GM23338 (cell line): ENCODE measurements at regions not wholly inside any gene's neighbourhood (a gene's known extent, or its start where the extent isn't known, plus 50 kb on each side); places are given as distances from the start of the nearest gene placed in this dataset.

Experiments used
- EZH2 ChIP-seq: fragments of 200-600 bp; sonication (generic); IDR thresholded peaks from one replicate; pipeline ENCODE4 v1.8.0; 2017; ENCODE audit warnings: antibody characterized with exemption, mild to moderate bottlenecking, low read depth; ENCODE audit not compliant: unreplicated experiment
- EZH2phosphoT487 ChIP-seq: fragments of 200-600 bp; sonication (generic); IDR thresholded peaks from one replicate; pipeline ENCODE4 v1.8.1; 2018; ENCODE audit warnings: antibody characterized with exemption; ENCODE audit not compliant: unreplicated experiment
- POLR2AphosphoS5 ChIP-seq: IDR thresholded peaks from 2 replicates; pipeline ENCODE4 v1.6.1; 2016; ENCODE audit warnings: antibody characterized with exemption, low read depth
- TF ChIP-seq, protein P1 (sequence below), 2 experiments: fragments of 200-600 bp in 1 of 2; sonication (generic) in 1 of 2; conservative IDR thresholded peaks; 2 replicates each; pipeline versions ENCODE4 v1.5.1 to v1.6.1; 2016 to 2017; ENCODE audit warnings: antibody characterized with exemption in 2 of 2, low read depth in 2 of 2, mild to moderate bottlenecking in 2 of 2, moderate library complexity in 1 of 2

DNA sequence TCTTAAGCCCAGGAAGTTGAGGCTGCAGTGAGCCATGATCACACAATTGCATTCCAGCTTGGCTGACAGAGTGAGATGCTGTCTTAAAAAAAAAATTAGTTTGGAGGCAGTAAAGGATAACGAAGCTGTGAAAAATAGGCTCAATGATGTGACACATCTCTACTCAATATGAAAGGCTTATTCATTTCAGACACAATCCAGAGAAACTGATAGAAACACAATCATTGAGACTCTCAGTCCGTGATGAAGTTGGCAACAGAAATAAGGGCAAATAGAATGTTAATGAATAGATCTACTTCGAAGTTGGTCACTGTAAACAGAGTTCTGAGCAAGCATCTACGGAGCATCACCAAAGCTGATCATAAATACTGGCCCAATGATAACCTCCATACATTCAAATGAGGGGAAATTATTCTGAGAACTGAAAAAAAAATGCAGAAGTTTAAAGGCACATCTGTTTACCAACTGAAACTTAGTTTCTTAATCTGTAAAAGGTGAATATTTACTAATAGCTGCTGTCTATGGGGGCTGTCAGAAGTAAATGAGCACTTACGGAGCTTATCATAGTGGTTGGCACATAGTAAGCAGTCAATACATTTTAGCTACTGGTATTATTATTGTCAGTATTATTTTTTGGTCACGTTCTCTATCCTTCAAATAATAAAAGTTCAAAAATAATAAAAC lies 70.4 kb downstream of the AKR1B1 start:
- TF ChIP-seq, protein P1, sequence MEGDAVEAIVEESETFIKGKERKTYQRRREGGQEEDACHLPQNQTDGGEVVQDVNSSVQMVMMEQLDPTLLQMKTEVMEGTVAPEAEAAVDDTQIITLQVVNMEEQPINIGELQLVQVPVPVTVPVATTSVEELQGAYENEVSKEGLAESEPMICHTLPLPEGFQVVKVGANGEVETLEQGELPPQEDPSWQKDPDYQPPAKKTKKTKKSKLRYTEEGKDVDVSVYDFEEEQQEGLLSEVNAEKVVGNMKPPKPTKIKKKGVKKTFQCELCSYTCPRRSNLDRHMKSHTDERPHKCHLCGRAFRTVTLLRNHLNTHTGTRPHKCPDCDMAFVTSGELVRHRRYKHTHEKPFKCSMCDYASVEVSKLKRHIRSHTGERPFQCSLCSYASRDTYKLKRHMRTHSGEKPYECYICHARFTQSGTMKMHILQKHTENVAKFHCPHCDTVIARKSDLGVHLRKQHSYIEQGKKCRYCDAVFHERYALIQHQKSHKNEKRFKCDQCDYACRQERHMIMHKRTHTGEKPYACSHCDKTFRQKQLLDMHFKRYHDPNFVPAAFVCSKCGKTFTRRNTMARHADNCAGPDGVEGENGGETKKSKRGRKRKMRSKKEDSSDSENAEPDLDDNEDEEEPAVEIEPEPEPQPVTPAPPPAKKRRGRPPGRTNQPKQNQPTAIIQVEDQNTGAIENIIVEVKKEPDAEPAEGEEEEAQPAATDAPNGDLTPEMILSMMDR (conservative IDR thresholded peaks at IDR 0.05; ENCODE audit: low read depth in 2 of 2) = no peak
- TF ChIP-seq EZH2 (no peak), EZH2phosphoT487 (no peak), POLR2AphosphoS5 (no peak)
